Astrocyte (in vitro differentiated cells and primary cell): ENCODE measurements at regions not wholly inside any gene's neighbourhood (a gene's known extent, or its start where the extent isn't known, plus 50 kb on each side); places are given as distances from the start of the nearest gene placed in this dataset.

Experiments
- CTCF ChIP-seq: IDR thresholded peaks from 2 replicates; pipeline ENCODE4 v1.5.1; 2011; ENCODE audit warnings: low read depth, mild to moderate bottlenecking, inconsistent platforms, low read length, moderate library complexity; ENCODE audit not compliant: insufficient read depth
- EZH2 ChIP-seq: IDR thresholded peaks from 2 replicates; pipeline ENCODE4 v1.6.1; 2012; ENCODE audit warnings: mild to moderate bottlenecking, low read length, inconsistent platforms; ENCODE audit not compliant: insufficient read depth

GRCh38 chr10:129334266-129334665, 132.8 kb upstream of the MGMT start:
- TF ChIP-seq CTCF (no peak), EZH2 (no peak)
